Mucosa of rectum (tissue), 2 donors: ENCODE measurements at regions not wholly inside any gene's neighbourhood (a gene's known extent, or its start where the extent isn't known, plus 50 kb on each side); places are given as distances from the start of the nearest gene placed in this dataset.
"Not testable (repeated sequence)": the region's sequence is repeated elsewhere in the genome, so short reads cannot be mapped to it uniquely, and the experiment has no call there.

Source experiments
- H3K27ac ChIP-seq, 2 donors: one replicate each; pipeline ENCODE4 v1.7.0; 2013; ENCODE audit warnings: inconsistent platforms in 2 of 2, low read depth in 2 of 2, low read length in 2 of 2
- H3K27me3 ChIP-seq, 2 donors: one replicate each; pipeline ENCODE4 v1.7.0; 2013; ENCODE audit warnings: low read length in 2 of 2; ENCODE audit not compliant: control insufficient read depth in 2 of 2, insufficient read depth in 2 of 2
- H3K36me3 ChIP-seq, 2 donors: one replicate each; pipeline ENCODE4 v1.7.0; 2013; ENCODE audit warnings: low read length in 2 of 2; ENCODE audit not compliant: control insufficient read depth in 2 of 2, insufficient read depth in 2 of 2
- H3K4me1 ChIP-seq, 2 donors: one replicate each; pipeline ENCODE4 v1.7.0; 2013; ENCODE audit warnings: low read length in 2 of 2, mild to moderate bottlenecking in 1 of 2; ENCODE audit not compliant: control insufficient read depth in 2 of 2, insufficient read depth in 2 of 2
- H3K4me3 ChIP-seq, 2 donors: one replicate each; pipeline ENCODE4 v1.7.0; 2013; ENCODE audit warnings: low read length in 2 of 2
- H3K9ac ChIP-seq, 2 donors: one replicate each; pipeline ENCODE4 v1.7.0; 2013; ENCODE audit warnings: low read length in 2 of 2, low read depth in 1 of 2, mild to moderate bottlenecking in 1 of 2
- H3K9me3 ChIP-seq, 2 donors: one replicate each; pipeline ENCODE4 v1.7.0; 2013; ENCODE audit warnings: low read length in 2 of 2; ENCODE audit not compliant: control insufficient read depth in 2 of 2
- donor health status: healthy.
- donor health status: Normal muscosa, but diverticular disease.

DNA sequence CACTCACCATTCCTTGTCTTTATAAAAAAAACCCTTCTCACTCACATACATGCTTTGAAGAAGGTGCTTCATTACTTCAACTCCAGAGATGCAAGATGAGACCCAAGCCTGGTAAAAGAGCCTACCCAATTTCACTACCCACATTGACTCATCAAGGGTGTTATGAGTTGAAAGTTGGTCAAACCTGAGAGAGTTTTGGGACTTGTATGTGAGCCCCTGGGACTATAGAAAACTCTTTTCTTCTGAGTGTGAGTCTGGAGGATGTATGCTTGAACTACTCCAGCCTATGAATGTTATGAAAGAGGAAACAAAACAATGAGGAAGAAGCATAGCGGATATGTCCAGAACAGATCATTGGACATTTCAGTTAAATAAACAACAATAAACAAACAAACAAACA is 106.5 kb upstream of the SATB1 start:
- Histone ChIP-seq H3K27me3 (no peaks in the 10 kb centered on the region), H3K9me3 (no peaks in the 10 kb centered on the region), H3K27ac (no peak overlapping the region), H3K4me3 (no peak overlapping the region), H3K36me3 (no peaks in the 10 kb centered on the region), H3K4me1 (no peaks in the 10 kb centered on the region), H3K9ac (no peak overlapping the region)

DNA sequence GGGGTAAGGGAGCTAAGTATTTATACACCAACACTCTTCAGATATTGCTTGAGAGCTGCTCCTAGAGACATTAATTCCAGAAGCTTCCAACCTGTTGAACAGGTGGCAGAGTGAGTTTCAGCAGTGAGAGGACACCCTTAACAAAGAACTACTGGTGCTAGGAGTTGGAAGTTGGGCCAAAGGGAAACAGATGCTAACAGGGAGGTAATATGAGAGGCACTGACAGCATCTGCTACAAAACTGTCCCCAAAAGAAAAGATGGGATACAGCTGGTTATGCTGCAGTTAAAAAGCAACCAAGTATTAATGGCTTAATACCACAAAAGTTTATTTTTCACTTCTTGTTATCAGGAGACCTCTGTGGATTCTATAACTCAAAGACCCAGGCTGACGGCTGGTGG is 104.5 kb upstream of the SATB1 start:
- Histone ChIP-seq H3K27ac (no peak overlapping the region), H3K4me1 (no peaks in the 10 kb centered on the region), H3K27me3 (no peaks in the 10 kb centered on the region), H3K36me3 (no peaks in the 10 kb centered on the region), H3K9ac (no peak overlapping the region), H3K4me3 (no peak overlapping the region), H3K9me3 (peaks cover 0 to 5% of the 10 kb centered on the region in 2 donors)

DNA sequence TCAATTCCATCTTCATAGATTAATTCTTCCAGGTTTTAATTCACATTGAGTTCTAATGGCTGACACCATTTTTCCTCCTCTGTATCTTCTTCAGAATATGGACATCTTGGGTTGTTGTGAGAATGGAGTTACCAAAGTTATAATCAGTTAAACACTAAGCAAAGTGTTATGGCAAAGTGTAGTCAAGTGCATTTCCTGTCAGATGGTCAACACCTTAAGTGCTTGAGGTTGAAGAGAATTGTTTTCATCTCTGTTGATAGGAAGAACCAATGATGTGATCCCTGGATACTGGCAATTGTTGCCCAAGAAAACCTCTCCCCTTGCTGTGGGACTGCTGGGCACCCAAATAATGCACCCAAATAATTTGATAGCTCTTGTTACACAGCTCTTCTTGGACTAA is 102.6 kb upstream of the SATB1 start:
- Histone ChIP-seq H3K9me3 (peaks cover 0 to 5% of the 10 kb centered on the region in 2 donors), H3K27ac (no peak overlapping the region), H3K27me3 (no peaks in the 10 kb centered on the region), H3K4me3 (no peak overlapping the region), H3K36me3 (no peaks in the 10 kb centered on the region), H3K4me1 (no peaks in the 10 kb centered on the region), H3K9ac (no peak overlapping the region)

DNA sequence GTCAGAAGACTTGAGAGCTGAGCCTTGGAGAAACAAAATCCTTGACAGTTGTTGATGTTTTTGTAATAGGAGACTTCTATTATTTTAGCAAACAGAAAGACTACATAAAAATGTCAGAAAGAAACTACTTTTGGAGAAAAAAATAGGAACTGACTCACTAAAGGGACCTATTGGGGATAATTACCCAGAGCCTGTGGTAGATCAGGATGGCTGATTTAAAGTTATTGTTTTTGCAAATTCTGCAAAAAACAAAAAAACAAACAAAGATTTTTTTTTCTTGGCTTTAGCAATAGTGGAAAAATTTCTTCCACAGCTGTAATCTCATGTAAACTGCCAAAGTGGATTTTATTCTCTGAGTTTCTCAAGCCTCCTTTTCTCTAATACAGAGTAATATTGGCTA is 101.5 kb upstream of the SATB1 start:
- H3K36me3 ChIP-seq, result no peaks in the 10 kb centered on the region
- no peak overlapping the region for H3K27ac ChIP-seq
- H3K4me3 ChIP-seq, result no peak overlapping the region
- peaks cover 0 to 5% of the 10 kb centered on the region in 2 donors for H3K9me3 ChIP-seq
- no peaks in the 10 kb centered on the region for H3K4me1 ChIP-seq
- H3K9ac ChIP-seq, result no peak overlapping the region
- no peaks in the 10 kb centered on the region for H3K27me3 ChIP-seq

DNA sequence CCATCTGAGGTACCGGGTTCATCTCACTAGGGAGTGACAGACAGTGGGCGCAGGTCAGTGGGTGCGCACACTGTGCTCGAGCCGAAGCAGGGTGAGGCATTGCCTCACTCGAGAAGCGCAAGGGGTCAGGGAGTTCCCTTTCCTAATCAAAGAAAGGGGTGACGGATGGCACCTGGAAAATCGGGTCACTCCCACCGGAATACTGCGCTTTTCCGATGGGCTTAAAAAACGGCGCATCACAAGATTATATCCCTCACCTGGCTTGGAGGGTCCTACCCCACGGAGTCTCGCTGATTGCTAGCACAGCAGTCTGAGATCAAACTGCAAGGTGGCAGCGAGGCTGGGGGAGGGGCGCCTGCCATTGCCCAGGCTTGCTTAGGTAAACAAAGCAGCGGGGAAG is 91.0 kb upstream of the SATB1 start:
- not testable (repeated sequence) for H3K9ac ChIP-seq, H3K27ac ChIP-seq, H3K9me3 ChIP-seq, H3K36me3 ChIP-seq, H3K27me3 ChIP-seq, H3K4me1 ChIP-seq, H3K4me3 ChIP-seq

DNA sequence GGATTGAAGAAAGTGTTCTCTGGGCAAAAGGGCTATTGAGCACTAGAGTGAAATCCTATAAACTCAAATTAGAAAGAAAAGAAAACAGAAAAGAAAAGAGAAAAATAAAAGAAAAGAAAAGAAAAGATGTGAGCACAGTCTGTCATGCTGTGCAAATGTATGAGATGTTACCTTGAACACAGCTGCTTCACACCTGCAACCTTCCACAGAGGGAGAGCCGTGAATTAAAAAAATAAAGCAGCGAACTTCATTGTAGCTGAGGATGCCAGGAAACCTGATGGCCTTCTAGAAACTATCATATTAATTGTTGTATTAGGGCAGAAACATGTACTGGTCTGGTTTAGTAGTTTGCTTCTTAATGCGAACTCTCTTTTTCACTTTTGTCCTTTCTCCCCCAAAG is 88.0 kb upstream of the SATB1 start:
- Histone ChIP-seq H3K27me3 (no peaks in the 10 kb centered on the region), H3K4me1 (no peaks in the 10 kb centered on the region), H3K27ac (no peak overlapping the region), H3K36me3 (no peaks in the 10 kb centered on the region), H3K9ac (no peak overlapping the region), H3K4me3 (no peak overlapping the region), H3K9me3 (no peaks in the 10 kb centered on the region)

DNA sequence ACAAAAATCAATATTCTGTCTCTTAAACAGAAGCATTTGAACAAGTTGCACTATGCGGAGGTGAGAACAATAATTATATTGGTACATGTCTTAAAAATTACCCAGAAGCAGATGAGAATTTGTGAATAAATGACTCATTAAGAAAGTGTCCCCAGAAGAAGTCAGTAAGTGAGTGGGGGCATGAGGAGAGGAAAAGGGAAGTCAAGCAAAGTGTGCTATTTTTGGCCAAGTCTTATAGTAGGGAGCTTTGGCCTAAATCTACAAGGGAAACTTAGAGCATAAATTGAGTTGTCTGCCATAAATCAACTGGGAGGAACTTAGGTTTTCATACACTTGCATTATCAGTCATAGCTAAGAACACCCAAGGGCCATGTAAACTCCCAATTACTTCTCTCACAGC is 86.9 kb upstream of the SATB1 start:
- H3K36me3 ChIP-seq, result no peaks in the 10 kb centered on the region
- H3K27me3 ChIP-seq, result no peaks in the 10 kb centered on the region
- H3K27ac ChIP-seq, result no peak overlapping the region
- no peak overlapping the region for H3K9ac ChIP-seq
- H3K4me1 ChIP-seq, result no peaks in the 10 kb centered on the region
- H3K9me3 ChIP-seq, result no peaks in the 10 kb centered on the region
- H3K4me3 ChIP-seq, result no peak overlapping the region

DNA sequence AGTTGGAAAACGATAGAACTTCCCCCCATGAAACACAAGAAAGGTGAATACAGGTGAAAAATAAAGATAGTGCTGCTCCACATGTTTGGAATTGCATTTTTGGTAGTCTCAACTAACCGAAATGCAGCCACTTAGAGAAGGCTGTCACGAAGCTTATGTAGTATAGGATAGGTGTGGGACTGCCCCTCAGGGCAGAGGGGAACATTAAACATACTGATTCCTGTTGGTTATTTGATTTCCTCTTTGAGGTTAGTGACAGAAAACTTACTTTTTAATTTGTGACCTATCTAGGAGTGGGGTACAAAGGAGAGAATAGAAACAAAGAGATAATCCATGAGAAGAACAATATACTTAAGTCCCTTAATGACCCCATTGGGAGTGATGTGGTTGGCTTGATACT is 85.8 kb upstream of the SATB1 start:
- Histone ChIP-seq H3K9me3 (no peaks in the 10 kb centered on the region), H3K4me1 (no peaks in the 10 kb centered on the region), H3K9ac (no peak overlapping the region), H3K27ac (no peak overlapping the region), H3K4me3 (no peak overlapping the region), H3K36me3 (no peaks in the 10 kb centered on the region), H3K27me3 (no peaks in the 10 kb centered on the region)

DNA sequence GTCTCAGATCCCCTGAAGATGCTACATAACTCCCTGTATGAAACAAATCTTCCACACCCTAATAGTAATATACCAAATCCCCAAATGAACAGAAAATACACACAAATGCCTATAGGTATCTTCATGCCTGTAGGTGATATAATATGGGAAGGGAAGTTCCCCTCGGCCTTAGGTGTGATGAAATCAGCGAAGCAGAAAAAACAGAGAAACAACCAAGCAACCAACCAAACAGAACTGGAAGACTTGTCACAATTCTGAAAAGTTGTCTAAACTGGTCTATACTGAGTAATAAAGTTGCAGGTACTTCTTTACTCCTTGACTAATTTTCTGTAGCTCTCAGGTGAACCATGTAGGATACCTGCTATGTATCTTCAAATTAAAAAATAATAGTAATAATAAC is 82.2 kb upstream of the SATB1 start:
- Histone ChIP-seq H3K36me3 (no peaks in the 10 kb centered on the region), H3K27ac (no peak overlapping the region), H3K9me3 (no peaks in the 10 kb centered on the region), H3K4me3 (no peak overlapping the region), H3K4me1 (no peaks in the 10 kb centered on the region), H3K9ac (no peak overlapping the region), H3K27me3 (no peaks in the 10 kb centered on the region)

DNA sequence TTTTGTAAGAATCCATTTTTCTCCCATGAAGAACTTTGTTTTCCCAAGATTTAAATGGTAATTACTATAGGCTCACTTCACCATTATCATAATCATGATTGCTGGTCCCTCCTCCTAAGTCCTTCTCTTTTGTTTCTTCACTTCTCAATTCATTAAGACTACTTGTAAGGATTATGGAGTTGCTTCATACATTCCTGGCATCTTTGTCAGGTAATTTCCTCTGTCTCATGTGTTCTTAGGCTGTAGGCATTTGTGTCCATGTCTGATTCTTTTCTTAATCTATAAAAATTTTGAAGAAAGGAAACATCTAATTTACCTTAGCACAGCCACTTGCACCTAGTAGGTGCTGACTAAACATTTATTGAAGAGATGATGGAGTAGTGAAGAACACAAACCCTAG is 79.9 kb upstream of the SATB1 start:
- Histone ChIP-seq H3K27ac (no peak overlapping the region), H3K27me3 (no peaks in the 10 kb centered on the region), H3K9ac (no peak overlapping the region), H3K4me3 (no peak overlapping the region), H3K36me3 (no peaks in the 10 kb centered on the region), H3K4me1 (no peaks in the 10 kb centered on the region), H3K9me3 (no peaks in the 10 kb centered on the region)

DNA sequence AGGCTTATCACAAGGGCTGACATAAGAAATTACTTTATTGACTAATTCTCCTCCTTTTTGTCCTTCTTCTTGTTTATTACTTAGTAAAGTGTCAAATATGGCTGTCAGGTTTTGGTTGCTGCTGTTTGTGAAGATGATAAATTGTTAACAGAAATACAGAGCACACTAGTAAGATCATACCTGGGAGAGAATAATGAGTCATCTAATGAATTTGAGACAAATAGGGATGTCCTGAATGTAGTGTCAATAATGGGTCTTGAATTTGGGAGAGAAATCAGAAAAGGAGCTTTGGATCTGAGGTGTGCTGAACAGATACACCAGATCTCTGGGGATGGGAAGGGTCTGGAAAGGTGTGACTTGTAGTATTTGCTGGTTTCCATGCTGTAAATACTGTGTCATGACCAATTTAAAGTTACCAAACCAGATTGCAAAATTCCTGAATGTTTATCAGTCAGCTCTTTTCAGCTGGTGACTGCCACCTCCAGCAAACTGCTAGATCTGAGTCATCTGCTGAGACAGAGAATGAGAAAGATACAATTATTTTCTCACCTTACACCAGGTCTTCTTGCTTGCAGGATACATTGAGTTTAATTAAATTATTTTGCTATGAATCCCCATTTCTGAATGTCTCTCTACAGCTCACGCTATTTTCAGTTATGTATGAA is 76.7 kb upstream of the SATB1 start:
- Histone ChIP-seq H3K36me3 (no peaks in the 10 kb centered on the region), H3K4me3 (no peak overlapping the region), H3K4me1 (no peaks in the 10 kb centered on the region), H3K27ac (no peak overlapping the region), H3K9ac (no peak overlapping the region), H3K27me3 (no peaks in the 10 kb centered on the region), H3K9me3 (no peaks in the 10 kb centered on the region)
